ENCODE measurements at regions not wholly inside any gene's neighbourhood (a gene's known extent, or its start where the extent isn't known, plus 50 kb on each side); places are given as distances from the start of the nearest gene placed in this dataset.

DNA sequence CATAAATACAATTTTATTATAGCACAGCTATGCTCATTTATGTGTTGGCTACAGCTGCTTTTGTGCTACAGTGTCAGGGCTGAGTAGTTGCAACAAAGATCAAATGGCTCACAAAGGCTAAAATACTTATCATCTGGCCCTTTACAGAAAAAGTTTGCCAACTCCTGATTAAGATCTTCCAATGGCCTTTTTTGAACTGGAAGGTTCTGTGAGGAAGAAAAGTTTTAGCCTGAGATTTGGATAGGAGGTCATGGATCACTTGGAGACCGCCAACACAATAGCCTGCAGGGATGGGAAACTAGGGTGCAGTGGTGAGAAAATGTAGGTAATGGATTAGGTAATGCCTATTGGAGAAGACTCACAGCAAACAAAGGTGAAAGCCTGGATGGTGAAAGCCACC, 169.8 kb downstream of the NOC3L start:
- TF ChIP-seq ZNF311 (tag by site-specific recombination; IDR thresholded peaks at IDR 0.05; ENCODE audit: borderline replicate concordance): no peak
- no peak for TF ChIP-seq BCL11B (tag by site-specific recombination; IDR thresholded peaks at IDR 0.05; ENCODE audit: low read depth)
- TF ChIP-seq ZNF10 (tag by site-specific recombination; IDR thresholded peaks at IDR 0.05): no peak
- no peak for TF ChIP-seq ZBTB48 (tag by site-specific recombination; IDR thresholded peaks at IDR 0.05)
- no peak for TF ChIP-seq ZNF621 (tag by site-specific recombination; IDR thresholded peaks at IDR 0.05)
- TF ChIP-seq ZNF513 (tag by site-specific recombination; IDR thresholded peaks at IDR 0.05): no peak
- TF ChIP-seq, protein P1, sequence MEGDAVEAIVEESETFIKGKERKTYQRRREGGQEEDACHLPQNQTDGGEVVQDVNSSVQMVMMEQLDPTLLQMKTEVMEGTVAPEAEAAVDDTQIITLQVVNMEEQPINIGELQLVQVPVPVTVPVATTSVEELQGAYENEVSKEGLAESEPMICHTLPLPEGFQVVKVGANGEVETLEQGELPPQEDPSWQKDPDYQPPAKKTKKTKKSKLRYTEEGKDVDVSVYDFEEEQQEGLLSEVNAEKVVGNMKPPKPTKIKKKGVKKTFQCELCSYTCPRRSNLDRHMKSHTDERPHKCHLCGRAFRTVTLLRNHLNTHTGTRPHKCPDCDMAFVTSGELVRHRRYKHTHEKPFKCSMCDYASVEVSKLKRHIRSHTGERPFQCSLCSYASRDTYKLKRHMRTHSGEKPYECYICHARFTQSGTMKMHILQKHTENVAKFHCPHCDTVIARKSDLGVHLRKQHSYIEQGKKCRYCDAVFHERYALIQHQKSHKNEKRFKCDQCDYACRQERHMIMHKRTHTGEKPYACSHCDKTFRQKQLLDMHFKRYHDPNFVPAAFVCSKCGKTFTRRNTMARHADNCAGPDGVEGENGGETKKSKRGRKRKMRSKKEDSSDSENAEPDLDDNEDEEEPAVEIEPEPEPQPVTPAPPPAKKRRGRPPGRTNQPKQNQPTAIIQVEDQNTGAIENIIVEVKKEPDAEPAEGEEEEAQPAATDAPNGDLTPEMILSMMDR (tag by site-specific recombination; IDR thresholded peaks at IDR 0.05): no peak

All from HEK293 (cell line).